ENCODE measurements at regions not wholly inside any gene's neighbourhood (a gene's known extent, or its start where the extent isn't known, plus 50 kb on each side); places are given as distances from the start of the nearest gene placed in this dataset.
"Not testable (repeated sequence)": the region's sequence is repeated elsewhere in the genome, so short reads cannot be mapped to it uniquely, and the experiment has no call there.

- Histone ChIP-seq H3K27ac (replicated peaks in 1 of 4) (no peak overlapping the region), H3K4me1 (no peaks in the 10 kb centered on the region), H3K9me3 (no peaks in the 10 kb centered on the region), H3K36me3 (no peaks in the 10 kb centered on the region), H3K27me3 (no peaks in the 10 kb centered on the region), H3K4me3 (no peak overlapping the region)
- intact Hi-C loops (cut with DNase I): no loop called here
- WGBS: 97% methylated on average over 2 of the region's 2 CpGs
- TF ChIP-seq POLR2AphosphoS5 (IDR thresholded peaks at IDR 0.05): no peak
- TF ChIP-seq POLR2A (IDR thresholded peaks at IDR 0.05; ENCODE audit: low read depth): no peak
- no peak for TF ChIP-seq CTCF (IDR thresholded peaks at IDR 0.05)
- no peak for TF ChIP-seq EP300 (IDR thresholded peaks at IDR 0.05)
- DNase-seq (ENCODE audit: extremely low spot score): no peak
These were observed 240.8 kb downstream of the NPR3 start for GRCh38 chr5:32951878-32952277.

GRCh38 chr5:32952421-32952820, 241.3 kb downstream of the NPR3 start:
- H3K27me3 ChIP-seq; H3K36me3 ChIP-seq; H3K4me3 ChIP-seq; intact Hi-C loops (cut with DNase I); H3K27ac ChIP-seq (replicated peaks in 1 of 4); DNase-seq (ENCODE audit: extremely low spot score); H3K9me3 ChIP-seq; H3K4me1 ChIP-seq: not testable (repeated sequence)
- WGBS: 77% methylated on average over 2 of the region's 2 CpGs

- H3K36me3 ChIP-seq: no peaks in the 10 kb centered on the region
- 73% methylated on average over 1 of the region's 1 CpG for WGBS
- no peak for TF ChIP-seq CTCF (IDR thresholded peaks at IDR 0.05)
- TF ChIP-seq POLR2AphosphoS5 (IDR thresholded peaks at IDR 0.05): no peak
- no peak for TF ChIP-seq POLR2A (IDR thresholded peaks at IDR 0.05; ENCODE audit: low read depth)
- TF ChIP-seq EP300 (IDR thresholded peaks at IDR 0.05): no peak
- H3K4me1 ChIP-seq: no peaks in the 10 kb centered on the region
- intact Hi-C loops (cut with DNase I): no loop called here
- H3K9me3 ChIP-seq: no peaks in the 10 kb centered on the region
- no peak for DNase-seq (ENCODE audit: extremely low spot score)
- H3K4me3 ChIP-seq: no peak overlapping the region
- no peaks in the 10 kb centered on the region for H3K27me3 ChIP-seq
- no peak overlapping the region for H3K27ac ChIP-seq (replicated peaks in 1 of 4)
These were observed 242.6 kb downstream of the NPR3 start for GRCh38 chr5:32953694-32954093.

GRCh38 chr5:32955814-32956213, 244.7 kb downstream of the NPR3 start:
- Histone ChIP-seq H3K9me3 (no peaks in the 10 kb centered on the region), H3K27me3 (no peaks in the 10 kb centered on the region), H3K36me3 (no peaks in the 10 kb centered on the region), H3K4me3 (no peak overlapping the region), H3K27ac (replicated peaks in 1 of 4) (no peak overlapping the region), H3K4me1 (no peaks in the 10 kb centered on the region)
- 63% methylated on average over 1 of the region's 1 CpG for WGBS
- TF ChIP-seq EP300 (IDR thresholded peaks at IDR 0.05) (no peak), CTCF (IDR thresholded peaks at IDR 0.05) (no peak), POLR2A (IDR thresholded peaks at IDR 0.05; ENCODE audit: low read depth) (no peak), POLR2AphosphoS5 (IDR thresholded peaks at IDR 0.05) (no peak)
- intact Hi-C loops (cut with DNase I): no loop called here
- no peak for DNase-seq (ENCODE audit: extremely low spot score)

- Histone ChIP-seq H3K4me3 (no peak overlapping the region), H3K27ac (replicated peaks in 1 of 4) (no peak overlapping the region), H3K4me1 (no peaks in the 10 kb centered on the region), H3K27me3 (no peaks in the 10 kb centered on the region), H3K9me3 (no peaks in the 10 kb centered on the region), H3K36me3 (no peaks in the 10 kb centered on the region)
- no peak for TF ChIP-seq POLR2A (IDR thresholded peaks at IDR 0.05; ENCODE audit: low read depth)
- WGBS: 83% methylated on average over 2 of the region's 2 CpGs
- intact Hi-C loops (cut with DNase I): no loop called here
- DNase-seq (ENCODE audit: extremely low spot score): no peak
These were observed 249.4 kb downstream of the NPR3 start for GRCh38 chr5:32960340-32961058.

GRCh38 chr5:32961059-32961415, 249.9 kb downstream of the NPR3 start:
- 85% methylated on average over 1 of the region's 1 CpG for WGBS
- no peak for DNase-seq (ENCODE audit: extremely low spot score)
- Histone ChIP-seq H3K9me3 (no peaks in the 10 kb centered on the region), H3K36me3 (no peaks in the 10 kb centered on the region), H3K27ac (replicated peaks in 1 of 4) (no peak overlapping the region), H3K4me3 (no peak overlapping the region), H3K4me1 (no peaks in the 10 kb centered on the region), H3K27me3 (no peaks in the 10 kb centered on the region)
- intact Hi-C loops (cut with DNase I): no loop called here
- TF ChIP-seq EP300 (IDR thresholded peaks at IDR 0.05): no peak
- TF ChIP-seq CTCF (IDR thresholded peaks at IDR 0.05): no peak
- TF ChIP-seq POLR2A (IDR thresholded peaks at IDR 0.05; ENCODE audit: low read depth): no peak
- no peak for TF ChIP-seq POLR2AphosphoS5 (IDR thresholded peaks at IDR 0.05)

All from esophagus muscularis mucosa (tissue), 4 donors.